CD4-positive, alpha-beta T cell treated with Interleukin-15 for 4 hours (primary cell): ENCODE measurements at regions not wholly inside any gene's neighbourhood (a gene's known extent, or its start where the extent isn't known, plus 50 kb on each side); places are given as distances from the start of the nearest gene placed in this dataset.

Experiments
- DNase-seq: peaks from one replicate; pipeline ENCODE4 v3.0.0-alpha.2; 2020; ENCODE audit warnings: low spot score

- no peak for DNase-seq
Observed at GRCh38 chr5:107325866-107326265, 344.9 kb downstream of the EFNA5 start.

- no peak for DNase-seq
Observed at GRCh38 chr5:107324809-107325208, 345.9 kb downstream of the EFNA5 start.

DNA sequence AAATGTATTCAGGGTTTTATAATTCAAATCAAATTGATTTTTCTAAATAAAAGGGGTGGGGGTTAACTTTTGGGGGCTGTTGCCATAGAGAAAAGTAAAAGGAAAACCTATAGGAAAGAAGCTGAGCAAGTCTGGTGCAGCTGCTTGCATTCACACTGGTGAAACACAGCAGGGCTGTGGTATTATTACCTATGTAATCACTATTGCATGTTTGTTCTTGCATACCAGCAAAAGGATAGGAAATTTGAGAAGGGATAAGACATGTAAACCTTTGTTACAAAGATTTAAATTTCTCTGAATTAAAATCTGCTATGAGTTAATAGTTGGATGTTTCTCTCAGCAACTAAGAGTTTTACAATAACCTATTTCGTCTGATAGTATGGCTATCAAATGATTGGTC is 346.7 kb downstream of the EFNA5 start:
- no peak for DNase-seq

DNA sequence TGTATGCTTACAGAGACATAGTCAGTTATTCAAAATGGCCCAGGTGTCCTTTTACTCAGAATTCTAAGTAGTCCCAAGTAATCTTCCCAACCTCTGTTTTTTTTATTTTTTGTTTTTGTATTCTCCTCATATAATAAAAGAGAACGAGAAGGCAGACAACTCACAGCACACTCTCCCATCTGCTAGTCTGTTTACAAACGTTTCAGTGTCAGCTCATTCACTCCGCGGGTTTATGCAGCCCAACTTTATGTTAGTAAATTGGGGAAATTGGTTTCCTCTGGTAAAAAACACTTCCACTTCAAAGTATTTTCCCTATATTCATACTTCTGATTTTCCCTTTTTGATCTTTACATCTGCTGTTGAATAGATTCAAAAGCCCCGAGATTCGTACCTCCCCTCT is 347.2 kb downstream of the EFNA5 start:
- DNase-seq: no peak

DNA sequence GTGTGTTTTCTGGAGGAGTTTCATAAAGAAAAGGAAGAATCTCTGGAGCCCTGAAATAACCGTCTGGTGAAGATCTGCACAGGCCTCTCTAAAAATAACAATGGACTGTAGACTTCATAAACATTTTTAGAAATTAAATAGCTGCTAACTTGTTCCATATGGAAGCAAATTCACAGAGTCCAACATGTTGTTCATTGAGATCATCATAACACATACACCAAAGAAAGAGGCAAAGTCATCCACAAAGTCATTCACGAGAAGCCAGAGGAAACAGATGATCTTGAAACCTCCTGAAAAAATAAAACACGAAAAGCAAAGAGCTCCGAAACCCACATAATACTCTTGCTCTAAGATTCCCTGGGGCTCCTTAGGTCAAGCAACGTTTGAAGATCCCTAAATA is 347.8 kb downstream of the EFNA5 start:
- DNase-seq: no peak

DNA sequence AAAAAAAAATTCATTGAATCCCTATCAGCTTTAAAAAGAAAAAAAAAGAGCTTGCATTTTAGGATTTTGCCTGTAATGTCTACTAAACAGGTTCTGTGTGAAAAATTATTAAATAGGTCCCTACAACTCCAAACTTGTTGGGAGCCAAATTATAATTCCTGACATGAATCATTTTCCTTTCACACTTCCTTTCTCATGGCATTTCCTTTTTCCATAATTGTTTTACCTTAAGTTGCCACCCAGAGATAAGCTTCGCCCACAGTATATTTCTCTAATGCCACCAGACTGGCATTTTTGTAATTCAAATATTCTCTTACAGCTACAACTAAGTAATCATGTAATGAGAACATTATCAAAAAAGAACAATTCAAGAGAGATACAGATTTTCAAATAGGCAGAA is 348.8 kb downstream of the EFNA5 start:
- DNase-seq: no peak

GRCh38 chr5:107320846-107321245 is 349.9 kb downstream of the EFNA5 start:
- no peak for DNase-seq

- DNase-seq: no peak
Observed at GRCh38 chr5:107320376-107320775, 350.4 kb downstream of the EFNA5 start.

GRCh38 chr5:107319901-107320300 is 350.8 kb downstream of the EFNA5 start:
- no peak for DNase-seq

DNA sequence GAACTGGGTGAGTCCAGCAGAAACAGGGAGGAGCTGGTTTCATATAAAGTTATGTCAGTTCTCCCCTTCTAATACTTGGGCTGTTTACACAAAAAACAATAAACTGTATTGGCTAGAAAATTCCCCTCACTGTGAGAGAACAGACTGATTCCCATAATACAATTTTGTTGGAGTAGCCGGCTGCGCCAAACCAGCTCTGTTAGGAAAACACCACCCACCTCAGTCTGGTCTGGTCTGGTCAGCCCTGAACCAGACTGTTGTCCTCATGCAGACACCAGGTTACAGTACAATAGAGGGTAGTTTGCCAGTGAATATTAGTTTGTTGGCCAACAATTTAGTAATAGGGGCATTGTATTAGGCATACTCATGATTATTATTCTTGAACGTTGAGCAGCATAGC is 356.4 kb downstream of the EFNA5 start:
- DNase-seq: no peak

DNA sequence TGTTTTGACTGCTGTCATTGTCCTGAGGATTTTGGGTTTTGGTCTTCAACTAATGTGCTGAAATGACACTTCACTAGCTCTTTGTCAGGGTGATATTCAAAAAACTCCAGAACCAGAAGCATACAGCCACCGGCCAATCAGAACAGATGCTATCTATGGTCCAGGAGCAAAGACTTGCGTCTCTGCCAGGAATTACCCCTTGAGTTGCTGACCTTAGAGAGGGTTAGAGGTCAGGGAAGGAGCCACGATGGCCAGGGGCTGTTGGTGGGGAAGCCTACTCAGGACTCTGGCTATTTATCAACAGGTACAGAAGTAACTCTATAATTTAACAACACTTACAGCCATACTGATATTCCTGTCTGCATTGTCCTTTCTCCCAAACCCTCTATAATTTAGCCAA is 356.8 kb downstream of the EFNA5 start:
- no peak for DNase-seq

GRCh38 chr5:107313098-107313497 is 357.6 kb downstream of the EFNA5 start:
- DNase-seq: no peak

- no peak for DNase-seq
Observed at GRCh38 chr5:107310181-107310580, 360.6 kb downstream of the EFNA5 start.

GRCh38 chr5:107306594-107306993 is 364.1 kb downstream of the EFNA5 start:
- DNase-seq: no peak

- DNase-seq: no peak
Observed at GRCh38 chr5:107306002-107306401, 364.7 kb downstream of the EFNA5 start.

GRCh38 chr5:107304684-107305083 is 366.1 kb downstream of the EFNA5 start:
- no peak for DNase-seq

- DNase-seq: no peak
Observed at GRCh38 chr5:107303171-107303968, 367.4 kb downstream of the EFNA5 start.

DNA sequence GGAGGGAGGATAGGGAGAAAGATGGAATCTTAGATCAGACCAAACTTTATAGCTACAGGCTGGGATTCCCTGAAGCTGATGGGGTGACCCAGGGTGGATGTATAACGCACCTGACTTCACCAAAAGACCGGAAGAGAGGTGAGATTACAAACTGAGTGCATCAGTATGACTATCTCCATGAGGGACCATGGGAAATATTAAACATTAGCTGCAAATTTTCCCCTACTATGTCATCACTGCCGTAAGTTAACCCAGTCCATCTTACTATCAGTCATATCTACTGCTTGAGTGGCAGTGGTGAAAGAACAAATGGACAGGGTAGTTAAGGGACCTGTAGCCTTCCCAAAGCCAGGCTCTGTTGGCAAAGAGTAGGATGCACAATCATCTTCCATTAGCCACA is 368.3 kb downstream of the EFNA5 start:
- DNase-seq: no peak

DNA sequence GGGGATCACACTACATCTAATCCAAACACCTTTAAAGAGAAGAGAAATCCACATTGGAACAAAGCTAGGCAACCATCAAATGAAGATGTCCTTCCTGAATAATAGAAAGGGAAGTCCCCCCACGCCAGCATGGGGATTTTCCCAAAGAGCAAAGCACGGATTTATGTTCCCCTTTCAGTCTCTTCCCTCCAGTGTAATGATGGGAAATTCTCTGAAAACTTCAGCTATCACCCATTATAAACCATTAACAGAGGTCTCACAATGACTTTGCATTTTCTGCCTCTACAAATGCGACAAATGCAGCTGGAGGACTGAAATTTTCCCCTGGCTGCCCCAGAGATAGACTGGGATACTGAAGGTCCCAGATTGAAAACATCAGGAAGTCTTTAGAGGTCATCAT is 368.7 kb downstream of the EFNA5 start:
- DNase-seq: no peak

- no peak for DNase-seq
Observed at GRCh38 chr5:107300721-107301327, 369.9 kb downstream of the EFNA5 start.

GRCh38 chr5:107296572-107296971 is 374.2 kb downstream of the EFNA5 start:
- DNase-seq: peak; percentile 6

GRCh38 chr5:107295914-107296313 is 374.8 kb downstream of the EFNA5 start:
- DNase-seq: no peak

GRCh38 chr5:107294669-107295068 is 376.1 kb downstream of the EFNA5 start:
- no peak for DNase-seq

DNA sequence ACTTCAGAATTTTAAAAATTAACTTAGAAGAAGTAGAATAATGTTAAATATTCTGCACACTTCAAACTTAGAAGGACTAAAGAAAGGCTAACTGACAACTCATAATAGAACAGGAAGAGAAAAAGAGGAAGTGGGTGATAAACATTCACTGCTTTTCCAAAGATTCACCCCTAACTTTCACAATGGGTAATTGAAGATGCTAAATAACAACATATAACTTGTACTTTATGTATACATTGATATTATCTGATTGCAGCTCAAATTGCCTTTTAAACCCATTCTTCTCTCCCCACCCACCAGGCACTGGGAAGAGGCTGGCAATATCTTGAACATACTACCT is 376.6 kb downstream of the EFNA5 start:
- DNase-seq: no peak
